Ishikawa (cell line): ENCODE measurements at regions not wholly inside any gene's neighbourhood (a gene's known extent, or its start where the extent isn't known, plus 50 kb on each side); places are given as distances from the start of the nearest gene placed in this dataset.

ENCODE experiments used
- CEBPB ChIP-seq: IDR thresholded peaks from 2 replicates; pipeline ENCODE4 v1.6.1; 2012
- CREB1 ChIP-seq: IDR thresholded peaks from 2 replicates; pipeline ENCODE4 v1.6.1; 2012; ENCODE audit warnings: low read depth
- EP300 ChIP-seq: IDR thresholded peaks from 2 replicates; pipeline ENCODE4 v1.6.1; 2012; ENCODE audit warnings: borderline replicate concordance
- FOXM1 ChIP-seq: IDR thresholded peaks from 2 replicates; pipeline ENCODE4 v1.6.1; 2012; ENCODE audit warnings: low read depth, borderline replicate concordance
- NFIC ChIP-seq: IDR thresholded peaks from 2 replicates; pipeline ENCODE4 v1.6.1; 2012
- RAD21 ChIP-seq: IDR thresholded peaks from 2 replicates; pipeline ENCODE4 v1.6.1; 2012; ENCODE audit warnings: low read depth
- TAF1 ChIP-seq: IDR thresholded peaks from 2 replicates; pipeline ENCODE4 v1.6.1; 2012; ENCODE audit warnings: low read depth, mild to moderate bottlenecking
- TCF12 ChIP-seq: IDR thresholded peaks from 2 replicates; pipeline ENCODE4 v1.6.1; 2012; ENCODE audit warnings: low read depth
- TF ChIP-seq, protein P1 (sequence below): IDR thresholded peaks from 2 replicates; pipeline ENCODE4 v1.6.1; 2012
- TF ChIP-seq, protein P2 (sequence below): IDR thresholded peaks from 2 replicates; pipeline ENCODE4 v1.6.1; 2012; ENCODE audit warnings: low read depth, mild to moderate bottlenecking

DNA sequence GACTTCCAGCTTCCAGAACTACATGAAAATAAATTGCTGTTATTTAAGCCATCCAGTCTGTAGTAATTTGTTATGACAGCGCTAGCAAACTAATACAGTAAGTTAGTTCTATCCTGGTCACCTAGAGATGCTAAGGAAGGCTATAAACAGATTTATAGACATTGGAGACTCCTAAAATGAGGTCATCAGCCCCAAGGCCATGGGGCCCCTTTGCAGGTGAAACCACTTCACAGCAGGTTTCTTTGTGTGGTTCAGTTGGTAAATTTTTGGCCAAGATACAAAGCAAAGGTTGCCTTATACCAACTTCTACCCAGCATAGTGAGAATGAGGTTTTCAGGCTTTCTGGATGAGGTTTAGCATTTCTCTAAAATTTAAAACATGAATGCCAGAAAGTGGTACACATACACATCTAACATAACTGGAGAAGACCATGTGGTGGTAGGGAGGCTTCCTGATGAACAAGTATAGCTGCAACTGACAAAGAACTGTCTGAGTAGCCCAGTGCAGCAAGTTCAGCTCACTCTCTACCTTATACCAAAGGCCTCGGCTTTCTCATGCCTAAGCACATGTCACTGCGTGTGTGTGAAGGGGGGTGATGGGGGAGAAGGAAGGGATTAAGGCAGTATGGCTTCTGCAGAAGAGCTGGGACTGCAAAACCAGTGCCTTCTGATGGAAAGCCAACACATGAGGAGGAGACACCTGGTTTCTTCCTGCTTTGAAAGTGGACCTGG, 264.6 kb upstream of the TAS2R1 start:
- TF ChIP-seq CEBPB, result no peak
- TF ChIP-seq NFIC, result no peak
- no peak for TF ChIP-seq CREB1
- TF ChIP-seq TAF1, result no peak
- TF ChIP-seq EP300, result no peak
- TF ChIP-seq TCF12, result no peak
- no peak for TF ChIP-seq RAD21
- TF ChIP-seq, protein P1, sequence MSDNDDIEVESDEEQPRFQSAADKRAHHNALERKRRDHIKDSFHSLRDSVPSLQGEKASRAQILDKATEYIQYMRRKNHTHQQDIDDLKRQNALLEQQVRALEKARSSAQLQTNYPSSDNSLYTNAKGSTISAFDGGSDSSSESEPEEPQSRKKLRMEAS, result no peak
- TF ChIP-seq, protein P2, sequence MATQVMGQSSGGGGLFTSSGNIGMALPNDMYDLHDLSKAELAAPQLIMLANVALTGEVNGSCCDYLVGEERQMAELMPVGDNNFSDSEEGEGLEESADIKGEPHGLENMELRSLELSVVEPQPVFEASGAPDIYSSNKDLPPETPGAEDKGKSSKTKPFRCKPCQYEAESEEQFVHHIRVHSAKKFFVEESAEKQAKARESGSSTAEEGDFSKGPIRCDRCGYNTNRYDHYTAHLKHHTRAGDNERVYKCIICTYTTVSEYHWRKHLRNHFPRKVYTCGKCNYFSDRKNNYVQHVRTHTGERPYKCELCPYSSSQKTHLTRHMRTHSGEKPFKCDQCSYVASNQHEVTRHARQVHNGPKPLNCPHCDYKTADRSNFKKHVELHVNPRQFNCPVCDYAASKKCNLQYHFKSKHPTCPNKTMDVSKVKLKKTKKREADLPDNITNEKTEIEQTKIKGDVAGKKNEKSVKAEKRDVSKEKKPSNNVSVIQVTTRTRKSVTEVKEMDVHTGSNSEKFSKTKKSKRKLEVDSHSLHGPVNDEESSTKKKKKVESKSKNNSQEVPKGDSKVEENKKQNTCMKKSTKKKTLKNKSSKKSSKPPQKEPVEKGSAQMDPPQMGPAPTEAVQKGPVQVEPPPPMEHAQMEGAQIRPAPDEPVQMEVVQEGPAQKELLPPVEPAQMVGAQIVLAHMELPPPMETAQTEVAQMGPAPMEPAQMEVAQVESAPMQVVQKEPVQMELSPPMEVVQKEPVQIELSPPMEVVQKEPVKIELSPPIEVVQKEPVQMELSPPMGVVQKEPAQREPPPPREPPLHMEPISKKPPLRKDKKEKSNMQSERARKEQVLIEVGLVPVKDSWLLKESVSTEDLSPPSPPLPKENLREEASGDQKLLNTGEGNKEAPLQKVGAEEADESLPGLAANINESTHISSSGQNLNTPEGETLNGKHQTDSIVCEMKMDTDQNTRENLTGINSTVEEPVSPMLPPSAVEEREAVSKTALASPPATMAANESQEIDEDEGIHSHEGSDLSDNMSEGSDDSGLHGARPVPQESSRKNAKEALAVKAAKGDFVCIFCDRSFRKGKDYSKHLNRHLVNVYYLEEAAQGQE, result no peak
- no peak for TF ChIP-seq FOXM1
